NK-92 (cell line): ENCODE measurements at regions not wholly inside any gene's neighbourhood (a gene's known extent, or its start where the extent isn't known, plus 50 kb on each side); places are given as distances from the start of the nearest gene placed in this dataset.
"Not testable (repeated sequence)": the region's sequence is repeated elsewhere in the genome, so short reads cannot be mapped to it uniquely, and the experiment has no call there.

Experiments
- DNase-seq: peaks from one replicate; lab custom pipeline; 2025; ENCODE audit not compliant: unreplicated experiment; lab: John Stamatoyannopoulos, UW

DNA sequence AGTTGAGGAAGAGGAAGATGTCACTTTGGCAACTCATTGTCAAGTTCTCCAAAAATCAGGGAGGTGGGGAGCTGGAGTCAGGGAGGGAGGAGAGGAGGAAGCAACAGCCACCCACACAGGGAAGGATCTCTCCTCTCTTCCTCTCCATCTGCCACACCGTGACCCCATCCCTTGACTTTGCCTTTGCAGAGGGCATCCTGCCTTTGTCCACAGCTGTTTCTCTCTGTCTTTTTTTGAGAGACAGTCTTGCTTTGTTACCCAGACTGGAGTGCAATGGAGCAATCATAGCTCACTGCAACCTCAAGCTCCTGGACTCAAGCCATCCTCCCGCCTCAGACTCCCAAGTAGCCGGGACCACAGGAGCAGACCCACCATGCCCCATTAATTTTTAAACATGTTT, 276.0 kb downstream of the SHOX start:
- DNase-seq: no peak

DNA sequence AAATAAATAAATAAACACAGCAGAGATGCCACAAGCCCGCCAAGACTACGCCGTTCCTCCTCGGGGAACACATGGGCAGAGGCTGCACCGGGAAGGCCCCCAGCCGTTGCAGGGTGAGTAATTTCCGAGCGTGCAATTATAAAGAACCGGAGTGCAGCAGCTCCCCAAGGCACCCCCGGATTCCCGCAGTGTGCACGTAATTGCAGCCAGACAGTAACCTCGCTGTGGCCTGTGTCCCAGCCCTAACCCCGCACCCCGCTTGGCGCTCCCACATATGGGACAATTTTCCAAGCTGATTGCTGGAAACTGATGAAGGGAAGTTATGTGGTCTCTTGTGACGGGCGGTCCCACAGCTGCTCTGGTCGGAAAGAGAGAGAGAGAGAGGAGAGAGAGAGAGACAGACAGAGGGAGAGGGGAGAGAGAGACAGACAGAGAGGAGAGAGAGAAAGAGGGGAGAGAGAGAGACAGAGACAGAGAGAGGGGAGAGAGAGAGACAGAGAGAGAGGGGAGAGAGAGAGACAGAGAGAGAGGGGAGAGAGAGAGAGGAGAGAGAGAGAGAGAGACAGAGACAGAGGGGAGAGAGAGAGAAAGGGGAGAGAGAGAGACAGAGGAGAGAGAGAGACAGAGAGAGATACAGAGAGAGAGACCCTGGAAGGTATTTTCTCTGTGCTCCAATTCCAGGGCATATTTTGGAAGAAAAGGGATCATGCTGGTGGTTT, 275.4 kb downstream of the SHOX start:
- no peak for DNase-seq

DNA sequence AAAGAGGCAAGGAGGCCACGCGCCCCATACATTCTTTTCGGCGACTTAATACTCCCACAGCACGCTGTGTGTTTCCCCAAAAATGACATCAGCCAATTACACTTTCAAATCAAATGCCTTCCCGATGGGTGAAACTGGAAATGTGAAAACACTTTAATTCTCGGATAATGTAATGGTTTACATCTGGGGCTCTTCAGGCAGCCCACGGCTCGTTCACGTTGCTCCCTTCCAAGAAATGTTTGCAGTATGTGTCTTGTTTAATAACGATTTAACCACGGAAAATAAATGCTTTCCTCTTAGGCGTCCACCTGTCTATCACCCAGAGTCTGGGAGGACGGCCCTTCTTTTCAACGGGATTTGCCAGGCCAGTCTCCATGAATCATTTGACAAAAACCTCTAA, 272.5 kb downstream of the SHOX start:
- no peak for DNase-seq

DNA sequence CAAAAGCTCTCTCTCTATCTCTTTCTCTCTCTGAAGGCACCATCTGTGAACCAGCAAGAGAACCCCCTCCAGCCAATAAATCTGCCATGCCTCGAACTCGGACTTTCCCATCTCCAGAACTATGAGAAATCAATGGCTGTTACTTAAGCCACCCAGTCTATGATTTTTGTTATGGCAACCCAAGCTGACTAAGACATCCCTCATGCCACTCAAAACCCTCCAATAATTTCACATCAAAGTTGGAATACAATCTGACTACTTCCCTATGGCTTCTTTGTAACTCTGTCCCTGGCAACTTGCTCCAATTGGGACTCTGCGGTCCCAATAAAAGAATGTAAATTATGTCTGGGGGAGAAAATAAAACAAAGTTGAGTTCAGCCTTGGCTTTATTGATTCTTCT, 265.7 kb downstream of the SHOX start:
- DNase-seq: no peak

DNA sequence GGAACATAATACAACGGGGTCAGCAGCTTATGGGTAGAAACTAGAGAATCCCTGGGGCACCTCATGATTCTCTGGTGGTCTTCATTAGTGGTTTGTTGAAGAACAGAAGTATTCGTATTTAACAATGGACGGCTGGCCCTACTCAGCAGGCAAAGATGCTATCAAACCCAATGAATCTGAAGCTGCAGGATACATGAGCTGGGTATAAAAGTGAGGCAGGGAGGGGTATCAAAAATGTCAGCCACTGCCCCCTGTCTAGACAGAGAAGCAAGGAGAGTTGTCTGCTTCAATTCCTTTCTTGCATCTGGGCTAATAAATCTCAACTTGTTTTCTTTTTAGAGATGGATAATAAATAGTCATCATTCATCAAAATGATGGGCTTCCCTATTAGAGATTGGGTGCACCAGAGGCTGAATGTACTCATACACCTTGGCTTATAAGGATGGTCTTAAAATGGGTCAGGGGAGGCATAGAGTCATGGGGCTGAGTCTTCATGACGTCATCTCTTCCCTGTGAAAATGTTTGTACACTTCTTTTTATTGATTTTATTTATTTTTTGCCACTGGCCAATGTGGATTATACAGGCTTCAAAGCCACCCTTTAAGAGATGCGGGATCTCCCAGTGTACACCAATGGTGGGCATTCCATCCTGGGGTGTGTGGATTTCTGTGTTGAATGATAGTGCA, 259.5 kb downstream of the SHOX start:
- no peak for DNase-seq

DNA sequence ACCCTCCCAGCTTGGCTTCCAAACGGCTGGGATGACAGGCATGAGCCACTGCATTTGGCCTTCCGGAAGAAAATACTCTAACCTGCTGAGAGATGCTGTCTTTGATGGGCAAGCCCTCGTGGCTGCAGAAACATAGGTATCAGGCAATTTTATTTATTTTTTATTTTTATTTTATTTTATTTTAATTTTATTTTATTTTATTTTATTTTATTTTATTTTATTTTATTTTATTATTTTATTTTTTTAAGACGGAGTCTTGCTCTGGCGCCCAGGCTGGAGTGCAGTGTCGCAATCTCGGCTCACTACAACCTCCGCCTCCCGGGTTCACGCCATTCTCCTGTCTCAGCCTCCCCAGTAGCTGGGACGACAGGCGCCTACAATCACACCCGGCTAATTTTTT, 257.1 kb downstream of the SHOX start:
- not testable (repeated sequence) for DNase-seq

DNA sequence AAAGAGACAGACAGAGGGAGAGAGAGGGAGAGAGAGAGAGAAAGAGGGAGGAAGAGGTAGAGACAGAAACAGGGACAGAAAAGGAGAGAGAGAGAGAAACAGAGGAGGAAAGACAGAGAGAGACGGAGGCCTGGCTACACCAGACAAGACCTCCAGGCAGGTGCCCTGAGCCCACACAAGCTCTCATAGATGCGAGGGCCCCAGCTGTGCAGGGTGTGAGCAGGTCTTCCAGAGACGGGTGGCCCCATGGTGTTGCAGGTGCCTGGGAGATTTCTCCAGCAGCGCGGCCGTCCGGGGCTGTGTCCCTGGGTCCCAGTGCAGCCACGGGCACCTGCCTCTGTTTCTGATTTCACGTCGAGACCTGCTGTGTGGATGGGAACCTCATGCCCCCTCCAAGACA, 253.0 kb downstream of the SHOX start:
- DNase-seq: no peak

DNA sequence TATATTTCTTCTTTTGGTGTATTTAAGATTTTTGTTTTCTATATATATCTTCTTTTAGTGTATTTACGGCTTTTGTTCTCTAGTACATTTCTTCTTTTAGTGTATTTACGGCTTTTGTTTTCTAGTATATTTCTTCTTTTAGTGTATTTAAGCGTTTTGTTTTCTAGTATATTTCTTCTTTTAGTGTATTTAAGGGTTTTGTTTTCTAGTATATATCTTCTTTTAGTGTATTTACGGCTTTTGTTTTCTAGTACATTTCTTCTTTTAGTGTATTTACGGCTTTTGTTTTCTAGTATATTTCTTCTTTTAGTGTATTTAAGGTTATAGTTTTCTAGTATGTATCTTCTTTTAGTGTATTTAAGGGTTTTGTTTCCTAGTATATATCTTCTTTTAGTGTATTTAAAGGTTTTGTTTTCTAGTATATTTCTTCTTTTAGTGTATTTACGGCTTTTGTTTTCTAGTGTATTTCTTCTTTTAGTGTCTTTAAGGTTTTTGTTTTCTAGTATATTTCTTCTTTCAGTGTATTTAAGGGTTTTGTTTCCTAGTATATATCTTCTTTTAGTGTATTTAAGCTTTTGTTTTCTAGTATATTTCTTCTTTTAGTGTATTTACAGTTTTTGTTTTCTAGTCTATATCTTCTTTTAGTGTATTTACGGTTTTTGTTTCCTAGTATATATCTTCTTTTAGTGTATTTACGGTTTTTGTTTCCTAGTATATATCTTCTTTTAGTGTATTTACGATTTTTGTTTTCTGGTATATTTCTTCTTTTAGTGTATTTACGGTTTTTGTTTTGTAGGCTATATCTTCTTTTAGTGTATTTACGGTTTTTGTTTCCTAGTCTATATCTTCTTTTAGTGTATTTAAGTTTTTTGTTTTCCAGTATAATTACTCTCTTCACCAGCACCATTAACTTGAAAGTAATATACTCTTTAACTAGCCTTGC, 249.4 kb downstream of the SHOX start:
- DNase-seq: not testable (repeated sequence)

DNA sequence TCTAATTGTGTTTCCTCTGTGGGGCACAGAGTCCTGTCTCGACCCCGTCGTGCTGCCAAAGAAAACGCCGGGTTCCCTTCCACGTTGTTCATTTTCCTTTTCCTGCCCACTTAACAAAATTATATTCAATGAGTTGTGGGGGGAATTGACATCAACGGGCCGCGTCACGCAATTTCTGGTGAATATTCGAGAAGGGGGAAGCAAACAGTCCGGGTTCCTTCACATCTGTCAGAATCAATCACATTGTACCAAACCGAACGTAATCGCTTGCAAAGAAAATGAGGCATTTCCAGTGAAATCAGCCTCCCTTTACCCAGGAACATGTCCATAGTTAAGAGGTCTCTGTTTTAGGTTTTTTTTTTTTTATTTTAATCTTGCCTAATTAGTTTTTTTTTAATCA, 243.5 kb downstream of the SHOX start:
- DNase-seq: no peak

DNA sequence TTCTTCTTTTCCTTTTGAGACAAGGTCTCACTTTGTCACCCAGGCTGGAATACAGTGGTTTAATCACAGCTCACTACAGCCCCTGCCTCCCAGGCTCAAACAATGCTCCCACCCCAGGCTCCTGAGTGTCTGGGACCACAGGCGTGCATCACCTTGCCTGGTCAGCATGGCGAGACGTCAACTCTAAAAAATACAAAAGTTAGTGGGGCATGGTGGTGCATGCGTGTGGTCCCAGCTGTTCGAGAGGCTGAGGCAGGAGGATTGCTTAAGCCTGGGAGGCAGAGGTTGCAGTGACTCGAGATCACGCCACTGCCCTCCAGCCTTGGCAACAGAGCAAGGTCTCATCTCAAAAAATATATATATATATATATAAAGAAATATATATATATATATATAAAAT, 242.4 kb downstream of the SHOX start:
- DNase-seq: no peak

DNA sequence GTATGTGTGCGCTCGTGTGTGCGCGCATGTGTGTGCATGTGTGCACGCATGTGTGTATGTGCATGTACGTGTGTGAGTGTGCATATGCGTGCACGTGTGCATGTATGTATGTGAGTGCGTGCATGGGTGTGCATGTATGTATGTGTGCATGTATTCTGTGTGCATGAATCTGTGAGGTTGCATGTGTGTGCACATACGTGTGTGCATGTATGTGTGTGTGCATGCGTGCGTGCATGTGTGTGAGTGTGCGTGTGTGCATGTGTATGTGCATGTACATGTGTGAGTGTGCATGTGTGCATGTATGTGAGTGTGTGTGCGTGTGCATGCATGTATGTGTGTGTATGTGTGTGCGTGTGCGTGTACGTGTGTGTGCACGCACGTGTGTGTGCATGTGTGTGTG, 241.5 kb downstream of the SHOX start:
- no peak for DNase-seq

DNA sequence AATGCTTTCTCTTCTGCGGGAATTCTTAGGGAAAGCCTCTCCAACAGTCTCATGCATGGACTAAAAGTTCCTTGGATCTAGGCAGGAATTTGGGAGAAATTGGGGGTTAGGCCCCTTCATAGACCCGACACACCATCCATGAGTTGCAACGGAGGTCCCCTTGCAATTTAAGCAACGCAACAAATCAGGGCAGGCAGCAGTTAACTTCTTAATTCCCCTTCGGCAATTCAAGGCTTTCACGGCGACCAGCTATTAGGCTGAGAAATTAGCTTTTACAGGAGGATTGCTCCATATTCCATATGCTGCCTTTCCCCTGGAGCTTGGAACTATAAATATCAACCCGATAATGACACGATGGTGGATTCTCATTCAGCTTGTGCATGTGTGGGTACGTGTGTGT, 241.0 kb downstream of the SHOX start:
- no peak for DNase-seq

DNA sequence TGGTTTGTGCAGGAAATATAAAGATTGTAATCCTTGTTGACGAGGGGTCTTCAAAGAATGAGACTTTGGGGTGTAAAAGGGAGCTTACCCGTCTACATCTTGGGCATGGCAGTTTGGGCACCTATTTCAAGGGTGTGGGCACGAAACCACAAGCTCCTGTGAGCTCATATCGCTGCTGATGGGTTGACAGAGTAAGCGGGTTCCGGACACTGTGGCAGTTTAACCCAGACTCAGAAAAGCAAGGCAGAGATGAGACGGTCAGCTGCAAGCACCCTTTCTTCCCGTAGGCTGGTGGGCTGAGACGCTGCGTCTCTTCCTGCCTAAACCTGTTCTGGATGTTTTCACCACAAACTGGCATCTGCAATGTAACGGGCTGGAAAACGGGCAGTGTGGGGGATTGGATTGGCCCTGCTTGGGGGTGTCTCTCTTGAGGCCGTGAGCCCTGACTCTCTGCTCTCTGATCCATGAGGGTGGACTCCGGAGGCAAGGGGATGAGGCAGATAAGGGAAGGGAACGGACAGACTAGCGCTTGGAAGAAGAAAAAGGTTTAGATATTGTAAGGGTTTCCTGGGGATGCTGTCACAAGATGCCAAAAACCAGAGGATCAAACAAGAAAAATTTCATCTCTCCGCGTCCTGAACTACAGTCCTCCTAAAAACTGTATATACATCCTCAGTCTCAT, 237.5 kb downstream of the SHOX start:
- DNase-seq: no peak

DNA sequence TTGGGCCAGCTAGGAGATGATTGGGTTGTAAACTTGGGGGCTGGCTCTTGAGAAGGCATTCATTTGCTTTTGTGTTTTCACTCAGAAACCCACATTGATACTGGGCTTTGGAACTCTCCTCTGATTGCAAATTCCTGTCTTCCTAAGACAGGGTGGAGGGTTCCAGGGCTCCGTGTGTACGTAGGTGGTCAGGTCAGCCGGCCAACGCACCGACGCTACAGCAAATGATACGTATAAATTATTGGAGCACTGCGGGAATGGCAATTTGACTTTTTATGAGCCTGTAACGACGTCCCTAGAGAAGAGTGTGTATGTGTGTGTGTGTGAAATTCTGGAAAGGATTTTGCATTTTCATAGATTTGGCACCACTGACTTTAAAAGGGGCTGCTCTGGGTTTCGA, 236.9 kb downstream of the SHOX start:
- no peak for DNase-seq

DNA sequence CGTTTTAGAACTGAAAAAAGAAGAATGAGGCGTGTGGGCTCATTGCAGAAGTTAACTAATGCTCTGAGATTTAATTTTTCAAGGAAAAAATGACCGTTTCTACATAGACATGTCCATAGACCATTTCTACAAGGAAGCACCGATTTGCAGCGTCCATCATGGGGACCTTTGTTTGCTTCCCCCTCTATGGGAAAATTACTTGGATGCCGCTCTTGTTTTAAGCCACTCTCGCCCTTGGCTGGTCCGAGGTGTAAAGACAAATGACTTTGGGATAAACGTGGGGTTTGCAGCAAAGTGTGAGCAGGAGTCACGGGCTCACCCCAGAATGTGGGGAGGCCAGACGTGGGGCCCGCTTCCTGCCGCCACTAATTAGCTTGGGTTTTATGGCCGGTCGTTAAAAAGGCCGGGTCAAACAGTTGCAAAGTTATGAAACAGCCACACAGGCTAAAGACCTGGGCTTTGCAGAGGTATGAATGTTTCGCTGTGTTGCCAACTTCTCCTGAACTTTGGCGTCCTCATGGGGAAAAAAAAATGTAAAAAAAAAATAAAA, 235.9 kb downstream of the SHOX start:
- DNase-seq: no peak

DNA sequence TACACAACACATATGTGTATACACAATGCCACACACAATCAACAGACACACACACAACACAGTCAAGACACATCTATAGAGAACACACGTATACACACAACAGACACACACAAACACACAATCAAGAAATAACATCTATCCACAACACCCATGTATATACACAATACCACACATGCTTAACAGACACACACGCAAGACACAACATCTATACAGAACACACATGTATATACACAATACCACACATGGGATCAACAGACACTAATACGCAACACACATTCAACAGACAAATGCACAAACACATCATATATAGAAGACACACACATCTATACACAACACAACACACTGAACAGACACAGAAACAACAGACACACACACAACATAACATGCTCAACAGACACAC, 234.8 kb downstream of the SHOX start:
- no peak for DNase-seq

DNA sequence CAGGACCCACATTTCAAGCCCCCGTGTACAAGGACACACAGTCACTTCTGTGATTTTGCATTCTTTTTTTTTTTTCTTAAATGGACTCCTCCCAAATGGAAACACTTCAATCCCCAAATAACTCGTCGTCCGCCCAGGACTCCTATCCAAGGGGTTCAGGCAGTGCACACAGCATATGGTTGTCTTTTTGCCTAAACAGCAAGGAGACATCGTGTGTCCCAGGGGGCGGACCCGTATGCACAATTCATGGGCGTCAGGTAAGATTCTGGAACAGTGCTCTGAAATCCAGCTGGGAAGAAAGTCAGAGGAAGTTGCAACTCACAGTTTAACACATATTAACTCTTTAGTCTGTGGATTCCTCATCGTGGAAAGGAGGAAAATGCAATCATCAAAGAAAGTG, 231.3 kb downstream of the SHOX start:
- no peak for DNase-seq

DNA sequence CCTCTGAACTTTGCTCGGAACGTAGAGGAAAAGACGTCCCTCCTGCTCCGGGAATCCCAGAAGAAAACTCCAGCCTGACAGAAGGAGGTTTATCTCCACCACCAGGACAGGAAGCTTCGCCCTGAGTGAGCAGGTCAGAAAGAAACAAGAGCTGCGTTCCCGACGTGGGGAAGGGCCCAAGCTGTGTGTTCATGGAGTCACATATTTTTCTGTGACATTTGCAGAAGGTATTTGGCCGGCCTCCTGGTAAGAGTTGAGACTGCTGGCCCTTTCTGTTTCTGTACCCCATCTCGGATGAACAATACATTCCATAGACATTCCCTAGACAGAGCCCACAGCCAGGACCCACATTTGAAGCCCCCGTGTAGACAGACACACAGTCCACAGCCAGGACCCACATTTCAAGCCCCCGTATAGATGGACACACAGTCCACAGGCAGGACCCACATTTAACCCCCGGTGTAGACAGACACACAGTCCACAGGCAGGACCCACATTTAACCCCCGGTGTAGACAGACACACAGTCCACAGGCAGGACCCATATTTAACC, 230.8 kb downstream of the SHOX start:
- no peak for DNase-seq

DNA sequence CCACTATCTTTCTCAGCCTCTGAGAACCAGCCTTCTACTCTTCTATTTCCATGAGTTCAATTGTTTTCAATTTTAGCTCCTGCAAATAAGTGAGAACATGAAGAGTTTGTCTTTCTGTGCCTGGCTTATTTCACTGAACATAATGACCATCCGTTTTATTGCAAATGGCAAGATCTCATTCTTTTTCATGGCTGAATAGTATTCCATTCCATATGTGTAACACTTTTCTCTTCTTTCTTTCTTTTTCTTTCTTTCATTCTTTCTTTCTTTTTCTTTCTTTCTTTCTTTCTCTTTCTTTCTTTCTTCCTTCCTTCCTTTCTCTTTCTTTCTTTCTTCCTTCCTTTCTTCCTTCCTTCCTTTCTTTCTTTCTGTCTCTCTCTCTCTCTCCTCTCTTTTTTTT, 228.7 kb downstream of the SHOX start:
- DNase-seq: no peak

DNA sequence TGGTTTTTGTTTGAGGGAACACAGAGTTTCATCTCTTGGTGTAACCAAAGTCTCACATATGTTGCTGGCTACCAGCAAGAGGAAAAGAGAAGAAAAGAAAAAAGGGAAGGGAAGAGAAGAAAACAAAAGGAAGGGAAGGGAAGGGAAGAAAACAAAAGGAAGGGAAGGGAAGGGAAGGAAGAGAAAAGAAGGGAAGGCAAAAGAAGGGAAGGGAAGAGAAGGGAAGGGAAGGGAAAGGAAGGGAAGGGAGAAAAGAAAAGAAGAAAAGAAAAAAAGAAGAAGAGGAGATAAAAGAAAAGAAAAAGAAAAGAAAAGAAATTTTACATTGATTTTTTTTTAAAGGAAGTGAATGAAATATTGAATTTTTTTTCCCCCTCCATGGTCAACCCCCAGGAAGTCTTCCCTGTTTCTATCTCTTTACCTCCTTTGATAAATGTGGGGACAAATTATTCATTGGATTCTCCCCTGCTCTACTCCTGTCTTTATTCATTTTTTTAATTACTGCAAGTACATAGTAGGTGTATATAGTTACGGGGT, 228.0 kb downstream of the SHOX start:
- DNase-seq: no peak
